ENCODE measurements at regions not wholly inside any gene's neighbourhood (a gene's known extent, or its start where the extent isn't known, plus 50 kb on each side); places are given as distances from the start of the nearest gene placed in this dataset.

GRCh38 chr9:93829271-93830011, 125.7 kb downstream of the BARX1 start:
- Histone ChIP-seq H3K4me3 (no peak overlapping the region), H3K36me3 (no peaks in the 10 kb centered on the region), H3K9me3 (peaks cover 0 to 18% (median 0%) of the 10 kb centered on the region in 4 donors), H3K27ac (no peak overlapping the region), H3K27me3 (peaks cover 0 to 36% of the 10 kb centered on the region in 2 donors), H3K4me1 (peaks cover 0 to 7% (median 0%) of the 10 kb centered on the region in 4 donors)
- no peak for TF ChIP-seq POLR2A (IDR thresholded peaks at IDR 0.05)
- no peak for TF ChIP-seq EP300 (IDR thresholded peaks at IDR 0.05)
- no peak for TF ChIP-seq CTCF (IDR thresholded peaks at IDR 0.05)
- no peak for DNase-seq (ENCODE audit: low spot score in 2 of 2)
- 68% methylated on average over 15 of the region's 15 CpGs for WGBS, 2 donors

- no peak for DNase-seq (ENCODE audit: low spot score in 2 of 2)
- TF ChIP-seq EP300 (IDR thresholded peaks at IDR 0.05) (no peak), CTCF (IDR thresholded peaks at IDR 0.05) (no peak), POLR2A (IDR thresholded peaks at IDR 0.05) (no peak)
- H3K9me3 ChIP-seq: peaks cover 0 to 10% (median 0%) of the 10 kb centered on the region in 4 donors
- no peaks in the 10 kb centered on the region for H3K36me3 ChIP-seq
- H3K27me3 ChIP-seq: peaks cover 0 to 36% of the 10 kb centered on the region in 2 donors
- H3K4me3 ChIP-seq: no peak overlapping the region
- H3K27ac ChIP-seq: no peak overlapping the region
- peaks cover 0 to 7% (median 0%) of the 10 kb centered on the region in 4 donors for H3K4me1 ChIP-seq
- WGBS, 2 donors: 85 to 87% methylated on average over 13 of the region's 13 CpGs
These were observed 126.6 kb downstream of the BARX1 start for GRCh38 chr9:93828331-93829097.

GRCh38 chr9:93827545-93828330, 127.4 kb downstream of the BARX1 start:
- Histone ChIP-seq H3K4me1 (peaks cover 0 to 7% (median 0%) of the 10 kb centered on the region in 4 donors), H3K4me3 (peak overlapping the region in 3 of 4 donors; percentile 11 to 39 (median 13)), H3K27ac (no peak overlapping the region), H3K9me3 (peaks cover 0 to 10% (median 0%) of the 10 kb centered on the region in 4 donors), H3K36me3 (no peaks in the 10 kb centered on the region), H3K27me3 (peaks cover 0 to 36% of the 10 kb centered on the region in 2 donors)
- TF ChIP-seq POLR2A (IDR thresholded peaks at IDR 0.05) (no peak), CTCF (IDR thresholded peaks at IDR 0.05) (peak; percentile 53 to 77 (median 65)), EP300 (IDR thresholded peaks at IDR 0.05) (no peak)
- no peak for DNase-seq (ENCODE audit: low spot score in 2 of 2)
- WGBS, 2 donors: 14 to 21% methylated on average over 24 to 41 of the region's 43 CpGs

GRCh38 chr9:93826905-93827544, 128.1 kb downstream of the BARX1 start:
- Histone ChIP-seq H3K27ac (no peak overlapping the region), H3K4me1 (peaks cover 0 to 7% (median 0%) of the 10 kb centered on the region in 4 donors), H3K4me3 (peak overlapping the region in 1 of 4 donors; percentile 39), H3K9me3 (peaks cover 0 to 13% (median 0%) of the 10 kb centered on the region in 4 donors), H3K36me3 (no peaks in the 10 kb centered on the region), H3K27me3 (peaks cover 0 to 36% of the 10 kb centered on the region in 2 donors)
- TF ChIP-seq CTCF (IDR thresholded peaks at IDR 0.05): no peak
- no peak for TF ChIP-seq EP300 (IDR thresholded peaks at IDR 0.05)
- no peak for TF ChIP-seq POLR2A (IDR thresholded peaks at IDR 0.05)
- DNase-seq (ENCODE audit: low spot score in 2 of 2): no peak
- 39 to 45% methylated on average over 18 to 20 of the region's 20 CpGs for WGBS, 2 donors
